ENCODE measurements at regions not wholly inside any gene's neighbourhood (a gene's known extent, or its start where the extent isn't known, plus 50 kb on each side); places are given as distances from the start of the nearest gene placed in this dataset.

DNA sequence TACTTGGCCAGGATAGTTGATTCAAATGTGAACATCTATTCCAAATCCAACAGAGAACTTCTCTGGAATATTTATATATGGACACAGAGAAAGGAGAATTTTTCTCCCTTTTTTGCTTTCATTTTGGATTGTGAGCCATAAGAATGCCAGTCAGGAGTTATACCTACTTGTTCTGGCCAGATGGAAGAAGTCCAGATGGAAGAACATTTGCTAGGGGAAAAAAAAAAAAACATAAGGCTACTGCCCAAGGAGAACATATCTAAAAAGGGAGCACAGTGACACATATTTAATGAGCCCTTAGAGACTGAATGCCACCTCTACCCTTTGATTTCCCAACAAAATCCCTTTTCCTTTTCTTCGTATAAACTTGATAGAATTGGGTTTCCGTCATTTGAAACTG is 61.7 kb upstream of the PPP2R2B start:
- TF ChIP-seq CTCF (IDR thresholded peaks at IDR 0.05): no peak
- DNase-seq (no peak), ATAC-seq (no peak)
- no peaks in the 10 kb centered on the region for H3K9me3 ChIP-seq
- H3K36me3 ChIP-seq: no peaks in the 10 kb centered on the region
- intact Hi-C loops (cut with DNase I): no loop called here
- no peak overlapping the region for H3K27ac ChIP-seq
- no peaks in the 10 kb centered on the region for H3K4me1 ChIP-seq
- H3K27me3 ChIP-seq (ENCODE audit: low read depth): no peaks in the 10 kb centered on the region
- no peak overlapping the region for H3K4me3 ChIP-seq

DNA sequence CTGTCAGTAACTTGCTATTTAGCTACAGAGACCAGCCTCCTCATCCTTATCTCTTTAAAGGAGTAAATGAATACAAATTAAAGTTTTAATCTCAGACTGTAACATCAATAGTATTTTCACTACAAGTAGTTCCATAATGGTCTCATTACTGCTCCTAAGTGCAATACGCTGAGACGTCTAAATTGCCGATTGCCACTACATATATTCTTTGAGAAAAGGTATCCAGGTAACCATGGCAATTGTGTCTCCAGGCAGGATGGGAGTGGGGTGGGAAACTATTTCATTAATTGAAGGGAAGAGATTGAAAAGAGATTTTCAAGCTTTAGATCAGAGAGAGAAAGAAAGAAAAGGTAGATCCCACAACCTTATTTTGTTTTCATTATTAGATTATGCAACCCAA is 65.5 kb upstream of the PPP2R2B start:
- H3K27ac ChIP-seq: no peak overlapping the region
- no peaks in the 10 kb centered on the region for H3K36me3 ChIP-seq
- intact Hi-C loops (cut with DNase I): no loop called here
- H3K9me3 ChIP-seq: no peaks in the 10 kb centered on the region
- DNase-seq (no peak), ATAC-seq (no peak)
- H3K4me1 ChIP-seq: no peaks in the 10 kb centered on the region
- H3K27me3 ChIP-seq (ENCODE audit: low read depth): no peaks in the 10 kb centered on the region
- no peak overlapping the region for H3K4me3 ChIP-seq
- no peak for TF ChIP-seq CTCF (IDR thresholded peaks at IDR 0.05)

DNA sequence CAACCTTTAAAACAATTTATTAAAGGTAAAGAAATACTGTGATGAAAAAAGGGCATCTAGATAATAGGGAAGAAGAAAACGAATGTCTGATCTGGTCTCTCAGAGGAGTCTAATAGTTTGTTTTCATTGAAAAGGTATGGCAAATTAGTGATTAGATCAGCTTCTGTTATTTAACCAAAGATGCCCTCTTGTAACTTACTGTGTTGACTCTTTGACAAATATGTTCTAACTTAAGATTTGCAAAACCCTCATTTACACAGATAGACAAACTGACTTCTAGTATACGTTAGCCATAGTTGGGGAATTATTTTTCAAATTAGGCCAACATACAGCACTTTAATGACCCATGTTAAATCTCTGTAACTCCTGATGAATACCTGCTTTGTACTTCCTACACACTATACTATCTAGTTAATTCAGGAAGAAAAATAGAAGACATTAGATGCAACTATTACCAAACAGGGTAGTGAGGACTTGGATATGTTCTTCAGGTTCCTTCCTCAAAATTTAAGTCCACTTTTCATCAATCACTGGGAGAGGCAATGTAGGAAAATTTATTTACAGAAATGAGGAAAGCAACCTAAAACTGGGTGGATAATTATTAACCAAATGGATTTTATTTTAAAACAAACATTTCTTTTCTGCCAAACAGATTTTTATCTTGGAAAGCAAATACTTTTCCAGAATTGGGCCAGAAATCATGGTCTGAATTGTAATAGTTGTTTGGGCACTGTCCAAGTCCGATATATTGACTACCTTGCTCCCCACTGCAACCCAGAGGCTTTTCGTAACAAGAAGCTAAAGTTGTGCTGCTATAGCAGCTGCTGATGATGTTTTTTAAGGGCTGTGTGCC is 66.4 kb upstream of the PPP2R2B start:
- H3K9me3 ChIP-seq: no peaks in the 10 kb centered on the region
- TF ChIP-seq CTCF (IDR thresholded peaks at IDR 0.05): no peak
- no peak overlapping the region for H3K4me3 ChIP-seq
- ATAC-seq: no peak
- no peaks in the 10 kb centered on the region for H3K27me3 ChIP-seq (ENCODE audit: low read depth)
- H3K4me1 ChIP-seq: no peaks in the 10 kb centered on the region
- intact Hi-C loops (cut with DNase I): no loop called here
- DNase-seq: no peak
- no peak overlapping the region for H3K27ac ChIP-seq
- H3K36me3 ChIP-seq: no peaks in the 10 kb centered on the region

DNA sequence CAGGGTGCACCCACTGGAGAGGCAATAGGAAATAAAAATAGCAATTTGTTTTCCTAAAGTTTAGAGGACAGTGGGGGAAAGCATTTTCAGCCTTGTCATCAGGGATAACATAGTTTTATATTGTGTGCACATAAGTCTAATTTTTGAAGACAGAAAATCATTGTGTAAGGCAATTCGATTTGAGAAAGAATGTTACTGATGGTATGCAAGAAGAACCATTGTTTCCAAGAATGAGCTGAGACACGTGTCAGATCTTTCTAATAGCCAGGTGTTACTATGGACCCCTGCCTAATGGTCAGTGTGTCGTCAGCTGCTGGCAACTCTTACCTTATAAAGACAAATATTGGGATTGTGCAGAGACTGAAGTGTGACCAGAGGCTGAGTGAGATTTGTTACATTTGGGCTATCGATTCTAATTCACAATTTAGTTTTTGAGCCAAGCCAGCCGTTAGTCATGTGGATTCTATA is 67.1 kb upstream of the PPP2R2B start:
- Histone ChIP-seq H3K4me3 (no peak overlapping the region), H3K27ac (no peak overlapping the region), H3K27me3 (ENCODE audit: low read depth) (no peaks in the 10 kb centered on the region), H3K36me3 (no peaks in the 10 kb centered on the region), H3K9me3 (no peaks in the 10 kb centered on the region), H3K4me1 (no peaks in the 10 kb centered on the region)
- intact Hi-C loops (cut with DNase I): no loop called here
- no peak for DNase-seq
- TF ChIP-seq CTCF (IDR thresholded peaks at IDR 0.05): no peak
- ATAC-seq: no peak

DNA sequence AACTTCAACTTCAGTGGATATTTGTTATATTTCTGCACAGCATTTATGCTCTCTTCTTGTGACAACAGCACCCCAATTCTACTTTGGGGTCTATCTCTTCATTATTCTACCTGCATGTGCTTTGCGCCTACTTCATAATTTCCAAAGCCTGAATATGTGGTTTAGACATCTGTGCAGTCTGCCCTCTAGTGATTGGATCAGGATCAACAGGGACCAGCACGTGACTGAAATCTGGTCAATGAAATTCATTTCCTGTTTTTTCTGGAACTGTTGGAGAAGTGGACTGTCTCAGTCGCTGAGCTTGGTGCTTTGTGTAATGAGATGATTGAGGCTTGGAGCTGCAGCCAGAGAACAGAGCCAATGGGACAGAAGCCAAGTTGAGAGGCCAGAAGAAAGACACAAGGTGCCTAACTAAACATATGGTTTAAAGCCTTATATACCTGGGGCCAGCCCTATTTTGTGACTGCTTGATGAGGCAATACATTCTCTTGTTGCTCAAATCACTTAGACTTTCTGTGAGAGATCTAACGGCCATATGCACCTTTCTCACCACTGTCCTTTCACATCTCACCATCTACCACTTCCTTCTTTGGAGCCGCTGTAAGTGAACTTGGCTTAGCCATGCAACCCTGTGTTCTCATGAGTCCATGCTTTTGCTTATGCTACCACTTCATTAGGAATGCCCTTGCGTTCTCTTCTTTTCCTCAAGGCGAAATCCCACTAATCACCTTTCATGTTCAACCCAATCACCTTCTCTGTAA is 68.8 kb upstream of the PPP2R2B start:
- ATAC-seq: no peak
- Histone ChIP-seq H3K27me3 (ENCODE audit: low read depth) (no peaks in the 10 kb centered on the region), H3K4me1 (no peaks in the 10 kb centered on the region), H3K36me3 (no peaks in the 10 kb centered on the region), H3K4me3 (no peak overlapping the region), H3K9me3 (no peaks in the 10 kb centered on the region), H3K27ac (no peak overlapping the region)
- DNase-seq: no peak
- intact Hi-C loops (cut with DNase I): no loop called here
- TF ChIP-seq CTCF (IDR thresholded peaks at IDR 0.05): no peak

Data from lower lobe of right lung (tissue), 2 donors.